ENCODE measurements at regions not wholly inside any gene's neighbourhood (a gene's known extent, or its start where the extent isn't known, plus 50 kb on each side); places are given as distances from the start of the nearest gene placed in this dataset.

DNA sequence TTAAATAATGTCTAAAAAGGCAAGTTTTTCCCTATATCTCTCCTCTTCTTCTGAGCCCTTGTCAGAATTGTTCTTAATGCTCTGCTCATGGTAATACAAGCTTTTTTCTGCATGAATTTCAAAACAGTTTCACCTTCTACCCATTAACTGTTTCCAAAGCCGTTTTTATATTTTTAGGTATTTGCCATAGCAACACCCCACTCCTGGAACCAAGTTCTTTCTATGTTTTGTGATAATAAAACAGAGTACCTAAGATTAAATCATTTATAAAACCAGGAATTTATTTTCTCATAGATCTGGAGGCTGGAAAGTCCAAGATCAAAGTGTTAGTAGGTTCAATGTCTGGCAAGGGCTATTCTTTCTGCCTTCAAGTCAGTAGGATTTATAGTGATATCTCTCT is 497.4 kb downstream of the ETS1 start:
- no peak overlapping the region for H3K4me3 Mint-ChIP-seq (ENCODE audit: unreplicated experiment)

GRCh38 chr11:128086794-128087193 is 500.6 kb downstream of the ETS1 start:
- Histone ChIP-seq H3K4me1 (ENCODE audit: insufficient read depth, low read length) (no peaks in the 10 kb centered on the region), H2AFZ (ENCODE audit: low read depth, low read length) (no peak overlapping the region), H3K4me2 (ENCODE audit: low read length) (no peak overlapping the region), H3K36me3 (ENCODE audit: insufficient read depth, low read length) (no peaks in the 10 kb centered on the region), H3K79me2 (ENCODE audit: insufficient read depth, low read length) (no peaks in the 10 kb centered on the region), H3K27ac (ENCODE audit: low read depth, low read length) (no peak overlapping the region), H3K9me3 (ENCODE audit: insufficient read depth, low read depth, low read length) (peaks cover 7% of the 10 kb centered on the region), H4K20me1 (ENCODE audit: insufficient read depth, low read length) (no peaks in the 10 kb centered on the region), H3K27me3 (ENCODE audit: insufficient read depth, low read length) (no peaks in the 10 kb centered on the region), H3K4me3 (ENCODE audit: insufficient read depth, low read depth, low read length) (no peak overlapping the region), H3K9ac (ENCODE audit: low read length) (no peak overlapping the region)
- peaks cover 2% of the 10 kb centered on the region for H3K36me3 Mint-ChIP-seq (ENCODE audit: low read depth, unreplicated experiment)
- peaks cover 8% of the 10 kb centered on the region for H3K27me3 Mint-ChIP-seq (ENCODE audit: low read depth, unreplicated experiment)
- FAIRE-seq (no peak), DNase-seq (ENCODE audit: low read depth) (no peak)
- no peaks in the 10 kb centered on the region for H3K4me1 Mint-ChIP-seq (ENCODE audit: low read depth, unreplicated experiment)
- H3K27ac Mint-ChIP-seq (ENCODE audit: unreplicated experiment), result no peak overlapping the region
- no peak overlapping the region for H3K4me3 Mint-ChIP-seq (ENCODE audit: unreplicated experiment)
- peaks cover 7% of the 10 kb centered on the region for H3K9me3 Mint-ChIP-seq (ENCODE audit: unreplicated experiment)
- TF ChIP-seq CTCF (IDR thresholded peaks at IDR 0.05; ENCODE audit: insufficient read depth, low read depth, low read length), result no peak

More for the DNA sequence above, 497.4 kb downstream of the ETS1 start:
- no peaks in the 10 kb centered on the region for H3K27me3 ChIP-seq (ENCODE audit: insufficient read depth, low read length)
- H3K9ac ChIP-seq (ENCODE audit: low read length), result no peak overlapping the region
- H2AFZ ChIP-seq (ENCODE audit: low read depth, low read length), result no peak overlapping the region
- Mint-ChIP-seq H3K9me3 (ENCODE audit: unreplicated experiment) (peaks cover 6% of the 10 kb centered on the region), H3K4me1 (ENCODE audit: low read depth, unreplicated experiment) (no peaks in the 10 kb centered on the region), H3K27me3 (ENCODE audit: low read depth, unreplicated experiment) (peaks cover 8% of the 10 kb centered on the region), H3K27ac (ENCODE audit: unreplicated experiment) (no peak overlapping the region), H3K36me3 (ENCODE audit: low read depth, unreplicated experiment) (peaks cover 2% of the 10 kb centered on the region)
- H3K4me3 ChIP-seq (ENCODE audit: insufficient read depth, low read depth, low read length), result no peak overlapping the region
- TF ChIP-seq EZH2 (IDR thresholded peaks at IDR 0.05; ENCODE audit: insufficient read depth, low read length), result no peak
- no peak for TF ChIP-seq CTCF (IDR thresholded peaks at IDR 0.05; ENCODE audit: insufficient read depth, low read depth, low read length)
- no peak overlapping the region for H3K4me2 ChIP-seq (ENCODE audit: low read length)
- no peak overlapping the region for H3K27ac ChIP-seq (ENCODE audit: low read depth, low read length)
- peaks cover 7% of the 10 kb centered on the region for H3K9me3 ChIP-seq (ENCODE audit: insufficient read depth, low read depth, low read length)
- H3K36me3 ChIP-seq (ENCODE audit: insufficient read depth, low read length), result no peaks in the 10 kb centered on the region
- no peaks in the 10 kb centered on the region for H3K79me2 ChIP-seq (ENCODE audit: insufficient read depth, low read length)
- FAIRE-seq (no peak), DNase-seq (ENCODE audit: low read depth) (no peak)
- H3K4me1 ChIP-seq (ENCODE audit: insufficient read depth, low read length), result no peaks in the 10 kb centered on the region
- no peaks in the 10 kb centered on the region for H4K20me1 ChIP-seq (ENCODE audit: insufficient read depth, low read length)

GRCh38 chr11:128085276-128085675 is 502.1 kb downstream of the ETS1 start:
- H3K4me1 ChIP-seq (ENCODE audit: insufficient read depth, low read length), result no peaks in the 10 kb centered on the region
- DNase-seq (ENCODE audit: low read depth) (no peak), FAIRE-seq (no peak)
- no peaks in the 10 kb centered on the region for H3K27me3 ChIP-seq (ENCODE audit: insufficient read depth, low read length)
- H3K36me3 Mint-ChIP-seq (ENCODE audit: low read depth, unreplicated experiment), result peaks cover 2% of the 10 kb centered on the region
- H4K20me1 ChIP-seq (ENCODE audit: insufficient read depth, low read length), result no peaks in the 10 kb centered on the region
- TF ChIP-seq EZH2 (IDR thresholded peaks at IDR 0.05; ENCODE audit: insufficient read depth, low read length) (no peak), CTCF (IDR thresholded peaks at IDR 0.05; ENCODE audit: insufficient read depth, low read depth, low read length) (no peak)
- no peak overlapping the region for H3K4me2 ChIP-seq (ENCODE audit: low read length)
- H3K4me3 Mint-ChIP-seq (ENCODE audit: unreplicated experiment), result no peak overlapping the region
- H3K27me3 Mint-ChIP-seq (ENCODE audit: low read depth, unreplicated experiment), result peaks cover 8% of the 10 kb centered on the region
- H3K9me3 ChIP-seq (ENCODE audit: insufficient read depth, low read depth, low read length), result peaks cover 7% of the 10 kb centered on the region
- no peak overlapping the region for H3K27ac Mint-ChIP-seq (ENCODE audit: unreplicated experiment)
- no peak overlapping the region for H2AFZ ChIP-seq (ENCODE audit: low read depth, low read length)
- no peak overlapping the region for H3K9ac ChIP-seq (ENCODE audit: low read length)
- H3K9me3 Mint-ChIP-seq (ENCODE audit: unreplicated experiment), result peaks cover 7% of the 10 kb centered on the region
- H3K27ac ChIP-seq (ENCODE audit: low read depth, low read length), result no peak overlapping the region
- H3K79me2 ChIP-seq (ENCODE audit: insufficient read depth, low read length), result no peaks in the 10 kb centered on the region
- no peak overlapping the region for H3K4me3 ChIP-seq (ENCODE audit: insufficient read depth, low read depth, low read length)
- no peaks in the 10 kb centered on the region for H3K4me1 Mint-ChIP-seq (ENCODE audit: low read depth, unreplicated experiment)
- no peaks in the 10 kb centered on the region for H3K36me3 ChIP-seq (ENCODE audit: insufficient read depth, low read length)

Data from astrocyte (in vitro differentiated cells and primary cell).